Uterus (tissue), 3 donors: ENCODE measurements at regions not wholly inside any gene's neighbourhood (a gene's known extent, or its start where the extent isn't known, plus 50 kb on each side); places are given as distances from the start of the nearest gene placed in this dataset.

Experiments
- DNase-seq, 2 donors: peaks; one replicate each; pipeline ENCODE4 v3.0.0-alpha.2; 2019 to 2020
- H3K27ac ChIP-seq, 2 donors: fragments of 200-600 bp; sonication (generic); 1 replicate in 1 of 2; 2 replicates in 1 of 2; pipeline ENCODE4 v1.5.1; 2016 to 2018
- H3K27me3 ChIP-seq, 2 donors: fragments of 200-600 bp; sonication (generic); one replicate each; pipeline ENCODE4 v1.5.1; 2018 to 2019; ENCODE audit warnings: control low read depth in 1 of 2
- H3K36me3 ChIP-seq, 2 donors: fragments of 200-600 bp; sonication (generic); one replicate each; pipeline ENCODE4 v1.5.1; 2019; ENCODE audit warnings: control low read depth in 1 of 2
- H3K4me1 ChIP-seq, 2 donors: fragments of 200-600 bp; sonication (generic); one replicate each; pipeline ENCODE4 v1.5.1; 2018 to 2019; ENCODE audit warnings: control low read depth in 1 of 2
- H3K4me3 ChIP-seq, 2 donors: fragments of 200-600 bp; sonication (generic); 1 replicate in 1 of 2; 2 replicates in 1 of 2; pipeline ENCODE4 v1.5.1; 2018 to 2019; ENCODE audit warnings: mild to moderate bottlenecking in 1 of 2
- H3K9me3 ChIP-seq, 2 donors: fragments of 200-600 bp; sonication (generic); one replicate each; pipeline ENCODE4 v1.5.1; 2019; ENCODE audit warnings: control low read depth in 1 of 2
- POLR2A ChIP-seq, 2 donors: fragments of 450-650 bp; IDR thresholded peaks; one replicate each; pipeline ENCODE4 v1.6.1; 2016; ENCODE audit warnings: antibody characterized with exemption in 2 of 2, mild to moderate bottlenecking in 1 of 2, moderate library complexity in 1 of 2
- intact Hi-C: fragments of 100-400 bp; cut with DNase I; formaldehyde crosslinking; loops from one replicate; pipeline ENCODE4 v1.15.1; 2023; ENCODE audit warnings: low total_unique reads
- TF ChIP-seq, protein P1 (sequence below), 4 experiments: fragments of 200-600 bp in 2 of 4; fragments of 450-650 bp in 2 of 4; sonication (generic) in 2 of 4; IDR thresholded peaks; one replicate each; pipeline ENCODE4 v1.5.1; 2016 to 2019; ENCODE audit warnings: antibody characterized with exemption in 4 of 4, mild to moderate bottlenecking in 2 of 4, moderate library complexity in 1 of 4
- donor health status: DM: yes; HTN: yes; CAD: no.

DNA sequence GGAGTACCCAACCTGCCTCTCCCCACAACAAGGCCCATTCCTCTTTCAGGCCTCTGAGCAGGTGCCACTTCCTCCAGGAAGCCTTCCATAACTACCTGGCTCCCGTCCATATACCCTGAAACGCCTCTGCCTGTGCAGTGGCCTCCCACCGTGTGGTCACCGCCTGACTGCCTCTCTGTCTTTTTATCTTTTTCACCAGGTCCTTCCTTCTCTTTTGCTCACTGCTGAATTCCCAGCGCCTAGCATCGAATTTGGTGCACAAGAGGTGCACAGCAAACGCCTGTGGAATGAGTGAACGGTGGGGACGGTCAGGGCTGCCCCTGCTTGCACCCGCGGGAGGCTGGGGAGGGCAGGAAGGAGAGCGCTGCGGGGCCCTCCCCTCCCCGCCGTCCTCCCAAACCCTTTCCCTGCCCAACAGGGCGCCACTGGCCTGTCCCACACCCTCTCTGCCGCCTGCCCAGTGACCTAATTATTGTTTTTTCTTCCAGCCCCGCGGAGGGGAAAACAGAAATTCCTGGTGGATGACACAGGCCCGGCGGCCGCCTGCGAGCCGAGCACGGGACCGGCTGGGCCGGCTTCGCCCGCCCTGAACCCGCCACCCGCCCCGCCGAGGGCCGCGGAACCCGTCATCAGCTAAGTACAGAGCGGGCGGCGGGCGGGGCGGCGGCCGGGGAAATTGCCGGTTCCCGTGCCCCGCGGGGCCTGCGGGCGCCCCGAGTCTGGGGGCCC lies 140.1 kb downstream of the SMAD6 start:
- intact Hi-C loops, result no loop called here
- DNase-seq, result peak; percentile 90 to 91
- H3K36me3 ChIP-seq, result no peaks in the 10 kb centered on the region
- no peaks in the 10 kb centered on the region for H3K9me3 ChIP-seq
- H3K27ac ChIP-seq, result peak overlapping the region; percentile 93 to 96
- TF ChIP-seq POLR2A (IDR thresholded peaks at IDR 0.05), result peak; percentile 57 to 66
- TF ChIP-seq, protein P1, sequence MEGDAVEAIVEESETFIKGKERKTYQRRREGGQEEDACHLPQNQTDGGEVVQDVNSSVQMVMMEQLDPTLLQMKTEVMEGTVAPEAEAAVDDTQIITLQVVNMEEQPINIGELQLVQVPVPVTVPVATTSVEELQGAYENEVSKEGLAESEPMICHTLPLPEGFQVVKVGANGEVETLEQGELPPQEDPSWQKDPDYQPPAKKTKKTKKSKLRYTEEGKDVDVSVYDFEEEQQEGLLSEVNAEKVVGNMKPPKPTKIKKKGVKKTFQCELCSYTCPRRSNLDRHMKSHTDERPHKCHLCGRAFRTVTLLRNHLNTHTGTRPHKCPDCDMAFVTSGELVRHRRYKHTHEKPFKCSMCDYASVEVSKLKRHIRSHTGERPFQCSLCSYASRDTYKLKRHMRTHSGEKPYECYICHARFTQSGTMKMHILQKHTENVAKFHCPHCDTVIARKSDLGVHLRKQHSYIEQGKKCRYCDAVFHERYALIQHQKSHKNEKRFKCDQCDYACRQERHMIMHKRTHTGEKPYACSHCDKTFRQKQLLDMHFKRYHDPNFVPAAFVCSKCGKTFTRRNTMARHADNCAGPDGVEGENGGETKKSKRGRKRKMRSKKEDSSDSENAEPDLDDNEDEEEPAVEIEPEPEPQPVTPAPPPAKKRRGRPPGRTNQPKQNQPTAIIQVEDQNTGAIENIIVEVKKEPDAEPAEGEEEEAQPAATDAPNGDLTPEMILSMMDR (IDR thresholded peaks at IDR 0.05), result no peak
- peak overlapping the region; percentile 26 to 48 for H3K4me3 ChIP-seq
- H3K27me3 ChIP-seq, result no peaks in the 10 kb centered on the region
- H3K4me1 ChIP-seq, result peaks cover 0 to 4% of the 10 kb centered on the region in 2 donors

- peak overlapping the region; percentile 26 to 48 for H3K4me3 ChIP-seq
- H3K4me1 ChIP-seq, result peaks cover 0 to 4% of the 10 kb centered on the region in 2 donors
- peak overlapping the region; percentile 93 to 96 for H3K27ac ChIP-seq
- DNase-seq, result peak; percentile 77 to 79
- no peaks in the 10 kb centered on the region for H3K36me3 ChIP-seq
- intact Hi-C loops, result no loop called here
- H3K27me3 ChIP-seq, result no peaks in the 10 kb centered on the region
- no peak for TF ChIP-seq POLR2A (IDR thresholded peaks at IDR 0.05)
- TF ChIP-seq, protein P1 (IDR thresholded peaks at IDR 0.05), result no peak
- H3K9me3 ChIP-seq, result no peaks in the 10 kb centered on the region
Measured at GRCh38 chr15:66842710-66843441, 140.8 kb downstream of the SMAD6 start.

DNA sequence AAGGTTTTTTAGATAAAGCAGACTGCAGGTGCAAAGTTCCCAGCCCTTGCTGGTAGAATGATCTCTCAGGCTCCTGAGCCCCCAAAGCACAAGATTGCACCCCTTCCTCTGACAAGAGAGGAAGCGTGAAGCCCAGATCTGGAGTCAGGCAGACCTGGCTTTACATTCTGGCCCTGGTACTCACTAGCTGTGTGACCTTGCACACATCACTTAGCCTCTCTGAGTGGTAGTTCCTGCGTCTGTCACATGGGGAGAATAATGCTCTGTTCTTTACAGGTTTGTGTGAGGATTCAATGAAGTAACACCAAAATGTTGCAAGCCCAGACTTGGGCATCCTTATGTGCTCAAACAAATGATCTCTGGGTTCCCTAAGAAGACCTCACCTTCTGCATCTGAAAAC lies 141.5 kb downstream of the SMAD6 start:
- peak overlapping the region; percentile 93 to 96 for H3K27ac ChIP-seq
- no peak overlapping the region for H3K4me3 ChIP-seq
- no peaks in the 10 kb centered on the region for H3K27me3 ChIP-seq
- H3K36me3 ChIP-seq, result no peaks in the 10 kb centered on the region
- TF ChIP-seq, protein P1 (IDR thresholded peaks at IDR 0.05), result no peak
- no peak for TF ChIP-seq POLR2A (IDR thresholded peaks at IDR 0.05)
- intact Hi-C loops, result no loop called here
- H3K4me1 ChIP-seq, result peaks cover 0 to 4% of the 10 kb centered on the region in 2 donors
- H3K9me3 ChIP-seq, result no peaks in the 10 kb centered on the region
- DNase-seq, result no peak

- Histone ChIP-seq H3K4me3 (no peak overlapping the region), H3K9me3 (no peaks in the 10 kb centered on the region), H3K4me1 (peaks cover 0 to 4% of the 10 kb centered on the region in 2 donors), H3K36me3 (no peaks in the 10 kb centered on the region), H3K27me3 (no peaks in the 10 kb centered on the region), H3K27ac (peak overlapping the region; percentile 93 to 96)
- TF ChIP-seq, protein P1 (IDR thresholded peaks at IDR 0.05), result no peak
- TF ChIP-seq POLR2A (IDR thresholded peaks at IDR 0.05), result no peak
- intact Hi-C loops, result no loop called here
- DNase-seq, result no peak
Measured at GRCh38 chr15:66844041-66844746, 142.2 kb downstream of the SMAD6 start.
